ENCODE measurements at regions not wholly inside any gene's neighbourhood (a gene's known extent, or its start where the extent isn't known, plus 50 kb on each side); places are given as distances from the start of the nearest gene placed in this dataset.

- TF ChIP-seq, protein P1, sequence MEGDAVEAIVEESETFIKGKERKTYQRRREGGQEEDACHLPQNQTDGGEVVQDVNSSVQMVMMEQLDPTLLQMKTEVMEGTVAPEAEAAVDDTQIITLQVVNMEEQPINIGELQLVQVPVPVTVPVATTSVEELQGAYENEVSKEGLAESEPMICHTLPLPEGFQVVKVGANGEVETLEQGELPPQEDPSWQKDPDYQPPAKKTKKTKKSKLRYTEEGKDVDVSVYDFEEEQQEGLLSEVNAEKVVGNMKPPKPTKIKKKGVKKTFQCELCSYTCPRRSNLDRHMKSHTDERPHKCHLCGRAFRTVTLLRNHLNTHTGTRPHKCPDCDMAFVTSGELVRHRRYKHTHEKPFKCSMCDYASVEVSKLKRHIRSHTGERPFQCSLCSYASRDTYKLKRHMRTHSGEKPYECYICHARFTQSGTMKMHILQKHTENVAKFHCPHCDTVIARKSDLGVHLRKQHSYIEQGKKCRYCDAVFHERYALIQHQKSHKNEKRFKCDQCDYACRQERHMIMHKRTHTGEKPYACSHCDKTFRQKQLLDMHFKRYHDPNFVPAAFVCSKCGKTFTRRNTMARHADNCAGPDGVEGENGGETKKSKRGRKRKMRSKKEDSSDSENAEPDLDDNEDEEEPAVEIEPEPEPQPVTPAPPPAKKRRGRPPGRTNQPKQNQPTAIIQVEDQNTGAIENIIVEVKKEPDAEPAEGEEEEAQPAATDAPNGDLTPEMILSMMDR (conservative IDR thresholded peaks at IDR 0.05; ENCODE audit: low read depth in 2 of 2): no peak
- TF ChIP-seq REST (IDR thresholded peaks at IDR 0.05; ENCODE audit: unreplicated experiment): no peak
- TF ChIP-seq POLR2AphosphoS5 (IDR thresholded peaks at IDR 0.05; ENCODE audit: low read depth): no peak
Observed at GRCh38 chr10:42948040-42948439, 128.8 kb upstream of the RET start.
